Liver (tissue), 7 donors: ENCODE measurements at regions not wholly inside any gene's neighbourhood (a gene's known extent, or its start where the extent isn't known, plus 50 kb on each side); places are given as distances from the start of the nearest gene placed in this dataset.

Experiments
- DNase-seq: peaks from one replicate; pipeline ENCODE4 v3.0.0-alpha.2; 2017; ENCODE audit warnings: low spot score
- H3K27ac ChIP-seq, 2 donors: one replicate each; pipeline ENCODE4 v1.7.0; 2013; ENCODE audit warnings: inconsistent platforms in 2 of 2, low read length in 2 of 2, control low read depth in 1 of 2, low read depth in 1 of 2, mild to moderate bottlenecking in 1 of 2
- H3K27me3 ChIP-seq, 4 donors: one replicate each; pipeline versions ENCODE4 v1.6.1 to v1.7.0; 2013; ENCODE audit warnings: low read length in 3 of 4, inconsistent platforms in 1 of 4, mild to moderate bottlenecking in 1 of 4, moderate library complexity in 1 of 4; ENCODE audit not compliant: control insufficient read depth in 4 of 4, insufficient read depth in 4 of 4
- H3K36me3 ChIP-seq, 4 donors: one replicate each; pipeline versions ENCODE4 v1.6.1 to v1.7.0; 2013; ENCODE audit warnings: low read length in 3 of 4, mild to moderate bottlenecking in 3 of 4, low read depth in 1 of 4, moderate library complexity in 1 of 4; ENCODE audit not compliant: control insufficient read depth in 4 of 4, insufficient read depth in 3 of 4
- H3K4me1 ChIP-seq, 4 donors: one replicate each; pipeline versions ENCODE4 v1.6.1 to v1.7.0; 2013; ENCODE audit warnings: low read length in 3 of 4, mild to moderate bottlenecking in 3 of 4, moderate library complexity in 1 of 4; ENCODE audit not compliant: control insufficient read depth in 4 of 4, insufficient read depth in 4 of 4
- H3K4me3 ChIP-seq, 3 donors: one replicate each; pipeline versions ENCODE4 v1.6.1 to v1.7.0; 2013; ENCODE audit warnings: low read length in 3 of 3, control low read depth in 1 of 3, low read depth in 1 of 3, mild to moderate bottlenecking in 1 of 3
- H3K9ac ChIP-seq, 2 donors: one replicate each; pipeline ENCODE4 v1.7.0; 2013; ENCODE audit warnings: low read length in 2 of 2, mild to moderate bottlenecking in 2 of 2, moderate library complexity in 2 of 2, control low read depth in 1 of 2, low read depth in 1 of 2
- H3K9me3 ChIP-seq, 4 donors: one replicate each; pipeline versions ENCODE4 v1.6.1 to v1.7.0; 2013; ENCODE audit warnings: low read length in 3 of 4; ENCODE audit not compliant: control insufficient read depth in 4 of 4
- EGR1 ChIP-seq, 2 donors: IDR thresholded peaks; 2 replicates each; pipeline ENCODE4 v1.6.1; 2016 to 2018; ENCODE audit warnings: antibody characterized with exemption in 2 of 2, low read depth in 2 of 2
- FOXA1 ChIP-seq: IDR thresholded peaks from 2 replicates; pipeline ENCODE4 v1.6.1; 2016; ENCODE audit warnings: antibody characterized with exemption
- FOXA2 ChIP-seq: IDR thresholded peaks from 2 replicates; pipeline ENCODE4 v1.6.1; 2016; ENCODE audit warnings: antibody characterized with exemption
- GABPA ChIP-seq, 2 donors: IDR thresholded peaks in 1 of 2; conservative IDR thresholded peaks in 1 of 2; 2 replicates each; pipeline ENCODE4 v1.6.1; 2016; ENCODE audit warnings: antibody characterized with exemption in 2 of 2, mild to moderate bottlenecking in 1 of 2, moderate library complexity in 1 of 2
- HNF4A ChIP-seq, 2 donors: conservative IDR thresholded peaks; 2 replicates each; pipeline ENCODE4 v1.6.1; 2016; ENCODE audit warnings: antibody characterized with exemption in 2 of 2, mild to moderate bottlenecking in 2 of 2
- HNF4G ChIP-seq: IDR thresholded peaks from 2 replicates; pipeline ENCODE4 v1.6.1; 2016; ENCODE audit warnings: antibody characterized with exemption
- JUND ChIP-seq, 2 donors: IDR thresholded peaks; 2 replicates each; pipeline ENCODE4 v1.6.1; 2016; ENCODE audit warnings: antibody characterized with exemption in 2 of 2
- NR2F2 ChIP-seq: IDR thresholded peaks from 2 replicates; pipeline ENCODE4 v1.6.1; 2016; ENCODE audit warnings: antibody characterized with exemption
- RAD21 ChIP-seq, 2 donors: IDR thresholded peaks; 2 replicates each; pipeline ENCODE4 v1.6.1; 2016; ENCODE audit warnings: antibody characterized with exemption in 2 of 2, mild to moderate bottlenecking in 2 of 2
- REST ChIP-seq: IDR thresholded peaks from 2 replicates; pipeline ENCODE4 v1.6.1; 2016; ENCODE audit warnings: antibody characterized with exemption, mild to moderate bottlenecking
- RXRA ChIP-seq, 2 donors: IDR thresholded peaks; 2 replicates each; pipeline ENCODE4 v1.6.1; 2017 to 2018; ENCODE audit warnings: antibody characterized with exemption in 2 of 2, mild to moderate bottlenecking in 1 of 2
- TAF1 ChIP-seq: conservative IDR thresholded peaks from 2 replicates; pipeline ENCODE4 v1.6.1; 2016; ENCODE audit warnings: antibody characterized with exemption, mild to moderate bottlenecking
- YY1 ChIP-seq: IDR thresholded peaks from 2 replicates; pipeline ENCODE4 v1.6.1; 2016; ENCODE audit warnings: antibody characterized with exemption, mild to moderate bottlenecking
- WGBS: extraction: QIAGEN DNeasy Blood & Tissue Kit; methylation state at CpG from one replicate; pipeline ENCODE4 v1.1.7; 2013; 5-methylcytosine and 5-hydroxymethylcytosine counted together
- TF ChIP-seq, protein P1 (sequence below): IDR thresholded peaks from 2 replicates; pipeline ENCODE4 v1.6.1; 2016; ENCODE audit warnings: antibody characterized with exemption
- TF ChIP-seq, protein P2 (sequence below): IDR thresholded peaks from 2 replicates; pipeline ENCODE4 v1.6.1; 2016; ENCODE audit warnings: antibody characterized with exemption
- TF ChIP-seq, protein P3 (sequence below): IDR thresholded peaks from 2 replicates; pipeline ENCODE4 v1.6.1; 2016; ENCODE audit warnings: antibody characterized with exemption
- donor health status: healthy.
- donor health status: healthy.
- donor health status: healthy.
- donor health status: healthy.

GRCh38 chr5:143953851-143954250 lies 141.9 kb downstream of the HMHB1 start:
- TF ChIP-seq FOXA1 = no peak
- no peak for TF ChIP-seq REST
- no peak for TF ChIP-seq RAD21 (IDR thresholded peaks at IDR 0.05)
- no peak for TF ChIP-seq EGR1 (IDR thresholded peaks at IDR 0.05; ENCODE audit: low read depth in 2 of 2)
- TF ChIP-seq NR2F2 = no peak
- TF ChIP-seq JUND (IDR thresholded peaks at IDR 0.05) = no peak
- TF ChIP-seq, protein P1, sequence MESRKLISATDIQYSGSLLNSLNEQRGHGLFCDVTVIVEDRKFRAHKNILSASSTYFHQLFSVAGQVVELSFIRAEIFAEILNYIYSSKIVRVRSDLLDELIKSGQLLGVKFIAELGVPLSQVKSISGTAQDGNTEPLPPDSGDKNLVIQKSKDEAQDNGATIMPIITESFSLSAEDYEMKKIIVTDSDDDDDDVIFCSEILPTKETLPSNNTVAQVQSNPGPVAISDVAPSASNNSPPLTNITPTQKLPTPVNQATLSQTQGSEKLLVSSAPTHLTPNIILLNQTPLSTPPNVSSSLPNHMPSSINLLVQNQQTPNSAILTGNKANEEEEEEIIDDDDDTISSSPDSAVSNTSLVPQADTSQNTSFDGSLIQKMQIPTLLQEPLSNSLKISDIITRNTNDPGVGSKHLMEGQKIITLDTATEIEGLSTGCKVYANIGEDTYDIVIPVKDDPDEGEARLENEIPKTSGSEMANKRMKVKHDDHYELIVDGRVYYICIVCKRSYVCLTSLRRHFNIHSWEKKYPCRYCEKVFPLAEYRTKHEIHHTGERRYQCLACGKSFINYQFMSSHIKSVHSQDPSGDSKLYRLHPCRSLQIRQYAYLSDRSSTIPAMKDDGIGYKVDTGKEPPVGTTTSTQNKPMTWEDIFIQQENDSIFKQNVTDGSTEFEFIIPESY = no peak
- no peak for TF ChIP-seq GABPA (IDR thresholded peaks at IDR 0.05 in 1 of 2, conservative IDR thresholded peaks at IDR 0.05 in 1 of 2)
- TF ChIP-seq HNF4A (conservative IDR thresholded peaks at IDR 0.05) = no peak
- TF ChIP-seq RXRA (IDR thresholded peaks at IDR 0.05) = no peak
- WGBS = 90% methylated on average over 4 of the region's 4 CpGs
- no peak for DNase-seq

DNA sequence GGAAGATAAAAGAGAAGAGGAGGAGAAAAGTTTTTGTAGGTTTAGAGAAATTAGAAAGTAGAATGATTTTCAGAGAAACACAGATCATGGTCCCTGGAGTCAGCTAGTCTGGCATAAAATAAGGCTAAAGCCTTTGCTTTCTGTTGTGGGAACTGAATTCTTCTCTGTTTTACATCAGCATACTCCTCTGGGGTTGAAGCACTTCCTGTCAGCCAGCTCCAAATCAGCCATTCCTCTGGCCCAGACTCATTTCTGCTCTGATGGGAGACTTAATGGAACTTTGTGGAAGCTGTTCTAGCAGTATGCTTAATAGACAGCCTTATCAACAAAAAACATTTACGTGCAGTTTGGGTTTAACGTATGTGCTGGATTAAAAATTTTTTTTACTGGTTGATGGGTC lies 143.2 kb downstream of the HMHB1 start:
- TF ChIP-seq, protein P2, sequence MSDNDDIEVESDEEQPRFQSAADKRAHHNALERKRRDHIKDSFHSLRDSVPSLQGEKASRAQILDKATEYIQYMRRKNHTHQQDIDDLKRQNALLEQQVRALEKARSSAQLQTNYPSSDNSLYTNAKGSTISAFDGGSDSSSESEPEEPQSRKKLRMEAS = no peak
- TF ChIP-seq RAD21 (IDR thresholded peaks at IDR 0.05) = no peak
- peak in 1 of 2 donors; percentile 19 for TF ChIP-seq RXRA (IDR thresholded peaks at IDR 0.05)
- Histone ChIP-seq H3K27me3 (no peaks in the 10 kb centered on the region), H3K27ac (no peak overlapping the region), H3K4me1 (no peaks in the 10 kb centered on the region), H3K36me3 (no peaks in the 10 kb centered on the region), H3K4me3 (no peak overlapping the region), H3K9me3 (peaks cover 0 to 9% (median 0%) of the 10 kb centered on the region in 4 donors), H3K9ac (no peak overlapping the region)
- 76% methylated on average over 2 of the region's 2 CpGs for WGBS
- no peak for DNase-seq

More at GRCh38 chr5:143953851-143954250, 141.9 kb downstream of the HMHB1 start:
- H3K27me3 ChIP-seq = no peaks in the 10 kb centered on the region
- H3K9me3 ChIP-seq = peaks cover 0 to 9% (median 0%) of the 10 kb centered on the region in 4 donors
- no peaks in the 10 kb centered on the region for H3K4me1 ChIP-seq
- no peaks in the 10 kb centered on the region for H3K36me3 ChIP-seq
- H3K9ac ChIP-seq = no peak overlapping the region
- no peak overlapping the region for H3K27ac ChIP-seq
- no peak overlapping the region for H3K4me3 ChIP-seq

DNA sequence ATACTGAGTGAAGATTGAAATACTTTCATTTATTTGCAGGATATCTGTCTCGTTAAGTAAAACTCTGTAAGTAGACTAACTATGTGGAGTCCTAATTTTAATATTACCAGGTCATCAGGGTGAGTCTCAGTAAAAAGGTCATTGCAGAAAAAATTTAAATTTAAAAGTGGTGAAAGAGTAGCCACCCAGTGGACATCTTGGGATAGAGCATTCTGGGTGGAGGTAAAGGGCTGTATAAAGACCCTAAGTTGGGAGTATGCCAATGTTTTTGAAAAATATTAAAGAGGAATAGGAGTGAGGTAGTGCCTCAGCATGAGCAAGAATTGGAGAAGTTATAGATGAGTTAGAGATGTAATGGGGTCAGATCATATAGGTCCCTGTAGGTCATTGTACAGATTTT lies 145.5 kb downstream of the HMHB1 start:
- no peak overlapping the region for H3K27ac ChIP-seq
- WGBS = 58% methylated on average over 1 of the region's 1 CpG
- H3K9me3 ChIP-seq = peaks cover 0 to 2% (median 0%) of the 10 kb centered on the region in 4 donors
- H3K9ac ChIP-seq = no peak overlapping the region
- no peak for DNase-seq
- H3K4me1 ChIP-seq = no peaks in the 10 kb centered on the region
- H3K27me3 ChIP-seq = no peaks in the 10 kb centered on the region
- no peaks in the 10 kb centered on the region for H3K36me3 ChIP-seq
- H3K4me3 ChIP-seq = no peak overlapping the region
- TF ChIP-seq FOXA2 (no peak), JUND (IDR thresholded peaks at IDR 0.05) (no peak), HNF4A (conservative IDR thresholded peaks at IDR 0.05) (no peak), YY1 (no peak), TAF1 (no peak), REST (no peak), GABPA (IDR thresholded peaks at IDR 0.05 in 1 of 2, conservative IDR thresholded peaks at IDR 0.05 in 1 of 2) (no peak), HNF4G (no peak), FOXA1 (no peak)
- TF ChIP-seq, protein P2 = no peak
- TF ChIP-seq, protein P3, sequence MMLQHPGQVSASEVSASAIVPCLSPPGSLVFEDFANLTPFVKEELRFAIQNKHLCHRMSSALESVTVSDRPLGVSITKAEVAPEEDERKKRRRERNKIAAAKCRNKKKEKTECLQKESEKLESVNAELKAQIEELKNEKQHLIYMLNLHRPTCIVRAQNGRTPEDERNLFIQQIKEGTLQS = no peak
